GM13977 (cell line): ENCODE measurements at regions not wholly inside any gene's neighbourhood (a gene's known extent, or its start where the extent isn't known, plus 50 kb on each side); places are given as distances from the start of the nearest gene placed in this dataset.

Experiments used
- DNase-seq: peaks from one replicate; pipeline ENCODE4 v3.0.0; 2012; ENCODE audit warnings: low spot score
- in situ Hi-C: fragments of 300-500 bp; cut with MboI; formaldehyde crosslinking; loops from one replicate; pipeline ENCODE4 v1.12.0; 2022; ENCODE audit warnings: low sequenced_read_pairs, low pct_unique_long_range_greater_than_20kb, mixed read lengths, inconsistent platforms; ENCODE audit not compliant: unreplicated experiment
- TF ChIP-seq, protein P1 (sequence below): IDR thresholded peaks from 2 replicates; pipeline ENCODE4 v1.5.1; 2012; ENCODE audit warnings: mild to moderate bottlenecking, control low read depth; ENCODE audit not compliant: insufficient read depth; ENCODE audit errors: extremely low read depth, missing control alignments

DNA sequence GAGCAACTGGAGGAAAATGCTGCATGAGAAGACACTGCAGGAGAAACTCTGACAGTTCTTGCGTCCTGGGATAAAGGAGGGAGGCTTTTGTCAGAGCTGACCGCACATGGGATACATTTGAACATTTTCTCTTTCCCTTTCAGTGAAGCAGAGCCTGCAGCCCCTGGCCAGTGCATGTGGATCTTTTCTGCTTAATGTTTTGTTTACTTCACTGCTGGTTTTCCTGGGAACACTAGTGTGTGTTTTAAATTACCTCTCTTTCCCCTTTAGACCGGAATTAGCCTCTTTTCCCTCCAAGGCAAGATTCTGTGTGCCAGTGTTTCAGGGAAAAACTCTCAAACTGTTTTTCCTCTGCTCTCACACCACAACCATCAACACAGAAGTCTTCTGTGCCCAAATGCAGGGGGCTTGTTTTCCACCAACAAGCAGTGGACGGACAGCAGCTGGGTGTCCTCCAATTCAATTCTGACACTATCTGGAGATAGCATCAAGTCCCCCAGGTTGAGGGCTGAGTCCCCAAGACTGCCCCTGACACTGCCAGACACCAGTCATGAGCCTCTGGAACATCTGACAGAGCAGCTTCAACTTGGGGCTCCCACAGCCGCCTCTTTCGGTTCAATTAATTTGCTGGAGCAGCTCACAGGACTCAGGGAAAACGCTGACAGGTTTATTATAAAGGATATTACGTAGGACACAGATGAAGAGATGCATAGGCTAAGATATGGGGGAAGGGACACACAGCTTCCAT, 136.2 kb downstream of the RHOU start:
- TF ChIP-seq, protein P1, sequence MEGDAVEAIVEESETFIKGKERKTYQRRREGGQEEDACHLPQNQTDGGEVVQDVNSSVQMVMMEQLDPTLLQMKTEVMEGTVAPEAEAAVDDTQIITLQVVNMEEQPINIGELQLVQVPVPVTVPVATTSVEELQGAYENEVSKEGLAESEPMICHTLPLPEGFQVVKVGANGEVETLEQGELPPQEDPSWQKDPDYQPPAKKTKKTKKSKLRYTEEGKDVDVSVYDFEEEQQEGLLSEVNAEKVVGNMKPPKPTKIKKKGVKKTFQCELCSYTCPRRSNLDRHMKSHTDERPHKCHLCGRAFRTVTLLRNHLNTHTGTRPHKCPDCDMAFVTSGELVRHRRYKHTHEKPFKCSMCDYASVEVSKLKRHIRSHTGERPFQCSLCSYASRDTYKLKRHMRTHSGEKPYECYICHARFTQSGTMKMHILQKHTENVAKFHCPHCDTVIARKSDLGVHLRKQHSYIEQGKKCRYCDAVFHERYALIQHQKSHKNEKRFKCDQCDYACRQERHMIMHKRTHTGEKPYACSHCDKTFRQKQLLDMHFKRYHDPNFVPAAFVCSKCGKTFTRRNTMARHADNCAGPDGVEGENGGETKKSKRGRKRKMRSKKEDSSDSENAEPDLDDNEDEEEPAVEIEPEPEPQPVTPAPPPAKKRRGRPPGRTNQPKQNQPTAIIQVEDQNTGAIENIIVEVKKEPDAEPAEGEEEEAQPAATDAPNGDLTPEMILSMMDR: no peak
- no peak for DNase-seq
- in situ Hi-C loops: no loop called here

DNA sequence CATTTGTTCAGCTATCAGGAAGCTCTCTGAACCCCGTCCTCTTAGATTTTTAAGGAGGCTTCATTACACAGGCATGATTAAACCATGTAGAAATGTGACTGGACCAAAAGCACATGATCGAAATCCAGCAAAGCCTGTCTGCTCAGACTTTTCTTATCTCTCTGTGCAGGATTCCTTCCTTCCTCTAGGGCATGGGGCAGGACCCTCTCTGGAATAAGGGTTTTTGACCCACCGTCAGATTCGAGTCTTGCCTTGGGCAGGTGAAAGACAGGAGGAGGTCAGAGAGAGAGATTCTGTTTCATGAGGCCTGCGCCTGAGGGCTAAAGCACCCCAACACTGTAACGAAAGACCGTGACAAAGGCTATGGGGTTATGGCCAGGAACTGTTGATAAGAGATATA, 136.8 kb downstream of the RHOU start:
- no peak for DNase-seq
- TF ChIP-seq, protein P1: no peak
- in situ Hi-C loops: no loop called here

DNA sequence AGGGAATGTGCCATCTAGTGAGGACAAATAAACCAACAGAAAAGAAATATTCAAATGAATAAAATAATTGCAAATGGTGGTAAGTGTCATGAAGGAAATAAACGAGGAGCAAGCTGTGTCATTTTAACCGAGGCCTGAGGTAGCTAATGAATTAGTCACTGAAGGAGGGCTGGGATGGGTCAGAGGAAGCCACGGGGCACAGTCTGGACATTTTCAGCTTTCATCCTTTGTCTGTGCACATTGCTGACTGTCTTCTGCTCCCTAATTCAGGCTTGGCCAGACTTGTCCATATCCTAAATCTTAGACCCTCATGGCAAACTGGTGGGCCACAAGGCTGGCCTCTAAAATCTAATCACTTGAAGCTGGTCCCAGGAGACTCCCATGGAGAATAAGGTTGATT, 138.4 kb downstream of the RHOU start:
- in situ Hi-C loops: no loop called here
- TF ChIP-seq, protein P1: no peak
- DNase-seq: no peak

DNA sequence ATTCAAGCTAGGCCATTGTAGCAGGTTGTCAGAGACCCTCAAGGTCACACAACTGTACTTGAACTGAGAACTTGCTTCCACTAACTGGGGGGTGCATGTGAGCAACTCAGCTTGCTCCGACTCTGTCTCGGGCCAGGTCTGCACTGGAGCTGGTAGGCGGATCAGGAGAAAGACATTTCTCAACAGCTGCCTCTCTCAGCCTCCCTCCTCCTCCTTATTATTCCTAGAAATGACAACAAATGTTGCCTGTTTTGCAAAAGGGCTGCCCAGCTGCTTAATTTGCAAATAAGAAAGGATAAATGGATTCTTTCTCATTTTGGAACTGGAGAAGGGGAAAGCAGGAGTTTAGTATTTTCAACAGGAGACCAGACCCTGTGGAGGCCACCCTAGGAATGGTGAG, 140.5 kb downstream of the RHOU start:
- DNase-seq: no peak
- in situ Hi-C loops: no loop called here
- TF ChIP-seq, protein P1: no peak

DNA sequence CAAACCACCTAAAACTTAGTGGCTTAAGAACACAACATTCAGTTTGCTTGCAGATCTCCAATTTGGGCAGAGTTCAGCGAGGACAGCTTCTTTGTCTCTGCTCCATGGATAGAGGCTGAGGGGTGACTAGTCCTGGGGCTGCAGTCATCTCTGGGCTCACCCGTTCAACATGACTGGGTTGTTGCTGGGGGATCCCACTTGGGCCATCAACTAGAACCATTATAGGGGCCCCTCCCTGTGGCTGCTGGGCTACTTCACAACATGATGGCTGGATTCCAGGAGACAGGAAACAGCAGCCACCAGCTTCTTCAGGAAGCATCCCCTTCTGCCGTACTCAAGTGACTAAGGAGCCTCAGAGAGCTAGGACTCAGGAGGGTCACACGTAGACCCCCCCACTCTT, 140.9 kb downstream of the RHOU start:
- in situ Hi-C loops: no loop called here
- TF ChIP-seq, protein P1: no peak

DNA sequence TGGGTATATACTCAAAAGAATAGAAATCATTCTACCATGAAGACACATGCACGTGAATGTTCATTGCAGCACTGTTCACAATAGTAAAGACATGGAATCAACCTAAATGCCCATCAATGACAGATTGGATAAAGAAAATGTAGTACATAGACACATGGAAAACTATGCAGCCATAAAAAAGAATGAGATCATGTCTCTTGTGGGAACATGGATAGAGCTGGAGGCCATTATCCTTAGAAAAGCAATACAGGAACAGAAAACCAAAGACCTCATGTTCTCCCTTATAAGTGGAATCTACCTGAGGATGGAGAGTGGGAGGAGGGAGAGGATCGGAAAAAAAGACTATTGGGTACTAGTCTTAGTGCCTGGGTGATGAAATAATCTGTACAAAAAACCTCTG, 143.9 kb downstream of the RHOU start:
- TF ChIP-seq, protein P1: no peak
- DNase-seq: no peak
- in situ Hi-C loops: no loop called here

More for the DNA sequence above, 140.9 kb downstream of the RHOU start:
- DNase-seq: no peak
